ENCODE measurements at regions not wholly inside any gene's neighbourhood (a gene's known extent, or its start where the extent isn't known, plus 50 kb on each side); places are given as distances from the start of the nearest gene placed in this dataset.

GRCh38 chr1:8093221-8093980 is 67.3 kb upstream of the ERRFI1 start (continued):
- TF ChIP-seq NFE2L2 (IDR thresholded peaks at IDR 0.05; ENCODE audit: low read depth, low read length), result no peak

GRCh38 chr1:8092657-8093056 is 66.5 kb upstream of the ERRFI1 start:
- DNase-seq, result no peak
- H2AFZ ChIP-seq (replicated peaks; ENCODE audit: low read length, poor library complexity), result peak overlapping the region; percentile 2
- H2BK15ac ChIP-seq (ENCODE audit: low read depth, low read length), result peak overlapping the region; percentile 85
- H3K9me3 ChIP-seq (ENCODE audit: control insufficient read depth, insufficient read depth, low read length), result no peaks in the 10 kb centered on the region
- 84% methylated on average over 7 of the region's 9 CpGs; no CpG with 5 or more reads in 1 of the 2 experiments for WGBS, 2 experiments (ENCODE audit: extremely low coverage in 2 of 2, insufficient read length in 1 of 2)
- H2AK5ac ChIP-seq (ENCODE audit: low read depth, low read length), result peak overlapping the region; percentile 82
- no peak for ATAC-seq (ENCODE audit: low read depth)
- no peak overlapping the region for H3K23ac ChIP-seq (ENCODE audit: low read depth, low read length)
- H2BK5ac ChIP-seq (ENCODE audit: low read depth, low read length, poor library complexity, severe bottlenecking), result peak overlapping the region; percentile 35
- peak overlapping the region; percentile 66; the same call in 1 of the 2 replicates for H4K5ac ChIP-seq (ENCODE audit: low read depth, low read length)
- no peak overlapping the region for H3K4me3 ChIP-seq (ENCODE audit: insufficient read depth, low read depth, low read length)
- no peaks in the 10 kb centered on the region for H3K27me3 ChIP-seq (ENCODE audit: control insufficient read depth, insufficient read depth, low read length)
- no peak for TF ChIP-seq SMC3 (IDR thresholded peaks at IDR 0.05; ENCODE audit: low read depth, low read length)
- TF ChIP-seq MAFK (IDR thresholded peaks at IDR 0.05; ENCODE audit: low read depth, low read length), result no peak
- no peak for TF ChIP-seq MXI1 (IDR thresholded peaks at IDR 0.05; ENCODE audit: borderline replicate concordance, low read depth, low read length)
- no peak for TF ChIP-seq CEBPB (IDR thresholded peaks at IDR 0.05; ENCODE audit: low read depth, low read length)
- H3K14ac ChIP-seq (replicated peaks; ENCODE audit: low read depth, low read length), result peak overlapping the region; percentile 53
- ChIA-PET POLR2A (ENCODE audit: unreplicated experiment) (no interaction called here), CTCF (no interaction called here)
- H3K4ac ChIP-seq (ENCODE audit: low read depth, low read length), result peak overlapping the region; percentile 73
- no peak overlapping the region for H3K4me2 ChIP-seq (ENCODE audit: low read depth, low read length)
- no peak overlapping the region for H2AK9ac ChIP-seq (replicated peaks; ENCODE audit: low read depth, low read length, poor library complexity)
- no peak overlapping the region for H3K9ac ChIP-seq (ENCODE audit: low read depth, low read length)
- BruUV-seq (replicated peaks), result no TSS peak
- H3K79me1 ChIP-seq (ENCODE audit: low read depth in 1 of 2, low read length in 2 of 2), result peaks cover 6 to 12% of the 10 kb centered on the region in 2 experiments; a peak in 2 of 4 replicates
- H3K36me3 ChIP-seq (ENCODE audit: control insufficient read depth, insufficient read depth, low read length), result no peaks in the 10 kb centered on the region
- H3K27ac ChIP-seq (ENCODE audit: insufficient read depth, low read length), result no peak overlapping the region; the same call in 1 of the 2 replicates
- dilution Hi-C loops (cut with HindIII; ENCODE audit: low sequenced_read_pairs, unreplicated experiment) (no loop called here), intact Hi-C loops (cut with micrococcal nuclease) (loop anchor here (5.0 kb wide), 1 partner anchor 45 kb away; no protein-coding TSS in a partner anchor), in situ Hi-C loops (cut with MboI; ENCODE audit: low sequenced_read_pairs) (no loop called here)
- peak overlapping the region; percentile 69 for H4K91ac ChIP-seq (ENCODE audit: insufficient read depth, low read depth, low read length)
- peak overlapping the region; percentile 45; the same call in 1 of the 2 replicates for H3K18ac ChIP-seq (ENCODE audit: low read depth, low read length)
- peak overlapping the region; percentile 79; the same call in 1 of the 2 replicates for H2BK20ac ChIP-seq (ENCODE audit: low read depth, low read length)
- no peak overlapping the region; the same call in 1 of the 2 replicates for H3K56ac ChIP-seq (ENCODE audit: extremely low read depth, insufficient read depth, low read length)
- H3K9me1 ChIP-seq (ENCODE audit: insufficient read depth, low read length), result peaks cover 33% of the 10 kb centered on the region
- H3K4me1 ChIP-seq (ENCODE audit: control insufficient read depth, insufficient read depth, low read length), result peaks cover 38% of the 10 kb centered on the region
- peak overlapping the region; percentile 32 to 64 for H4K8ac ChIP-seq (ENCODE audit: low read depth in 2 of 2, low read length in 2 of 2)
- H4K20me1 ChIP-seq (ENCODE audit: insufficient read depth, low read length), result no peaks in the 10 kb centered on the region
- peak overlapping the region; percentile 95 for H2BK120ac ChIP-seq (ENCODE audit: low read depth, low read length)
